H1 (cell line): ENCODE measurements at regions not wholly inside any gene's neighbourhood (a gene's known extent, or its start where the extent isn't known, plus 50 kb on each side); places are given as distances from the start of the nearest gene placed in this dataset.

Source experiments
- CTCF ChIA-PET: fragments of 300-600 bp; sonication (Branson Sonifier 250); formaldehyde crosslinking; loops from one replicate; lab custom pipeline; 2021; ENCODE audit not compliant: partially characterized antibody; lab: Charles Lee
- POLR2A ChIA-PET: fragments of 300-600 bp; sonication (Branson Sonifier 250); formaldehyde crosslinking; loops from one replicate; lab custom pipeline; 2021; ENCODE audit warnings: inconsistent platforms; ENCODE audit not compliant: partially characterized antibody; lab: Charles Lee
- DNase-seq, 2 experiments: peaks; one replicate each; pipeline versions ENCODE4 v3.0.0 to v3.0.0-alpha.2; 2010 to 2022; ENCODE audit warnings: low spot score in 2 of 2, low read depth in 1 of 2, mixed read lengths in 1 of 2
- FAIRE-seq: peaks from 2 replicates; lab custom pipeline; 2011; peaks lifted over from hg19 to GRCh38; lab: Jason Lieb, UNC
- H2AFZ ChIP-seq: 2 replicates; pipeline ENCODE4 v1.8.1; 2012; ENCODE audit warnings: low read length, inconsistent platforms
- H2AK5ac ChIP-seq: 2 replicates; pipeline ENCODE4 v1.6.1; 2013; ENCODE audit warnings: low read depth, low read length
- H2BK120ac ChIP-seq: replicated peaks from 2 replicates; pipeline ENCODE3; 2013; ENCODE audit warnings: low read depth, low read length, inconsistent platforms
- H2BK12ac ChIP-seq: 2 replicates; pipeline ENCODE4 v1.6.1; 2013; ENCODE audit warnings: low read depth, low read length
- H2BK15ac ChIP-seq: 2 replicates; pipeline ENCODE4 v1.6.1; 2013; ENCODE audit warnings: low read length
- H2BK20ac ChIP-seq: 2 replicates; pipeline ENCODE4 v1.6.1; 2013; ENCODE audit warnings: low read length
- H2BK5ac ChIP-seq: 2 replicates; pipeline ENCODE4 v1.6.1; 2013; ENCODE audit warnings: low read depth, low read length
- H3K14ac ChIP-seq: 2 replicates; pipeline ENCODE4 v1.6.1; 2013; ENCODE audit warnings: inconsistent platforms; ENCODE audit not compliant: insufficient read length
- H3K18ac ChIP-seq: 2 replicates; pipeline ENCODE4 v1.6.1; 2013; ENCODE audit warnings: low read length; ENCODE audit errors: extremely low read depth
- H3K23ac ChIP-seq: 2 replicates; pipeline ENCODE4 v1.6.1; 2013; ENCODE audit warnings: inconsistent platforms; ENCODE audit not compliant: insufficient read length
- H3K23me2 ChIP-seq: 2 replicates; pipeline ENCODE4 v1.6.1; 2013; ENCODE audit warnings: low read depth, low read length
- H3K27ac ChIP-seq: 2 replicates; pipeline ENCODE4 v1.6.1; 2011; ENCODE audit warnings: low read depth, low read length, inconsistent platforms
- H3K27me3 ChIP-seq, 4 experiments: replicated peaks in 1 of 4; 1 replicate in 1 of 4; 2 replicates in 3 of 4; pipeline versions ENCODE4 v1.6.1 to v1.8.1; 2011 to 2013; ENCODE audit warnings: low read length in 3 of 4, mild to moderate bottlenecking in 3 of 4, inconsistent platforms in 2 of 4, mixed read lengths in 2 of 4, moderate library complexity in 1 of 4; ENCODE audit not compliant: control insufficient read depth in 3 of 4, insufficient read depth in 3 of 4; ENCODE audit errors: extremely low read depth in 1 of 4
- H3K36me3 ChIP-seq, 4 experiments: 2 replicates each; pipeline versions ENCODE4 v1.6.1 to v1.8.1; 2011 to 2013; ENCODE audit warnings: mild to moderate bottlenecking in 4 of 4, low read length in 3 of 4, moderate library complexity in 2 of 4, control low read depth in 1 of 4, inconsistent platforms in 1 of 4; ENCODE audit not compliant: insufficient read depth in 4 of 4, control insufficient read depth in 2 of 4
- H3K4ac ChIP-seq: replicated peaks from 2 replicates; pipeline ENCODE3; 2013; ENCODE audit warnings: low read length, low read depth, mixed read lengths, inconsistent platforms; ENCODE audit not compliant: insufficient read length
- H3K4me1 ChIP-seq, 4 experiments: replicated peaks in 1 of 4; 1 replicate in 1 of 4; 2 replicates in 3 of 4; pipeline versions ENCODE4 v1.6.1 to v1.8.1; 2011 to 2013; ENCODE audit warnings: low read length in 3 of 4, inconsistent platforms in 2 of 4, mixed read lengths in 1 of 4; ENCODE audit not compliant: insufficient read depth in 4 of 4, control insufficient read depth in 3 of 4
- H3K4me2 ChIP-seq, 2 experiments: 2 replicates each; pipeline versions ENCODE4 v1.6.1 to v1.8.1; 2011 to 2013; ENCODE audit warnings: low read depth in 2 of 2, low read length in 2 of 2, control low read depth in 1 of 2, inconsistent platforms in 1 of 2, mild to moderate bottlenecking in 1 of 2; ENCODE audit not compliant: insufficient read depth in 1 of 2
- H3K4me3 ChIP-seq, 4 experiments: fragments of 200-600, 300-600 bp in 1 of 4; sonication (generic), shearing (Covaris generic), sonication (Bioruptor Twin) in 1 of 4; 2 replicates each; pipeline versions ENCODE4 v1.5.1 to v1.8.1; 2011 to 2016; ENCODE audit warnings: low read length in 4 of 4, low read depth in 3 of 4, control low read depth in 2 of 4, inconsistent platforms in 2 of 4, mild to moderate bottlenecking in 2 of 4, mixed read lengths in 1 of 4, moderate library complexity in 1 of 4; ENCODE audit not compliant: insufficient read depth in 2 of 4; ENCODE audit errors: extremely low read depth in 1 of 4
- H3K56ac ChIP-seq: replicated peaks from 2 replicates; pipeline ENCODE3; 2013; ENCODE audit warnings: low read depth, mild to moderate bottlenecking, mixed read lengths, low read length, inconsistent platforms; ENCODE audit not compliant: insufficient read length
- H3K79me1 ChIP-seq: 2 replicates; pipeline ENCODE4 v1.6.1; 2013; ENCODE audit warnings: low read depth, low read length, control low read depth
- H3K79me2 ChIP-seq, 2 experiments: 2 replicates each; pipeline versions ENCODE4 v1.6.1 to v1.8.1; 2012 to 2013; ENCODE audit warnings: low read length in 2 of 2, mild to moderate bottlenecking in 2 of 2, inconsistent platforms in 1 of 2; ENCODE audit not compliant: insufficient read depth in 2 of 2, control insufficient read depth in 1 of 2
- H3K9ac ChIP-seq, 4 experiments: replicated peaks in 1 of 4; 1 replicate in 1 of 4; 2 replicates in 3 of 4; pipeline versions ENCODE4 v1.6.1 to v1.8.1; 2011 to 2013; ENCODE audit warnings: low read depth in 3 of 4, low read length in 3 of 4, control low read depth in 2 of 4, mild to moderate bottlenecking in 2 of 4, moderate library complexity in 2 of 4, inconsistent platforms in 1 of 4; ENCODE audit errors: extremely low read depth in 1 of 4
- H3K9me3 ChIP-seq, 2 experiments: 2 replicates each; pipeline versions ENCODE4 v1.6.1 to v1.8.1; 2012 to 2013; ENCODE audit warnings: mild to moderate bottlenecking in 2 of 2, moderate library complexity in 2 of 2, control low read depth in 1 of 2, inconsistent platforms in 1 of 2, low read depth in 1 of 2, low read length in 1 of 2, mixed read lengths in 1 of 2; ENCODE audit not compliant: insufficient read depth in 2 of 2
- H4K20me1 ChIP-seq, 2 experiments: replicated peaks in 1 of 2; 2 replicates each; pipeline versions ENCODE3 to v1.8.1; 2011 to 2013; ENCODE audit warnings: inconsistent platforms in 2 of 2, low read length in 2 of 2, mild to moderate bottlenecking in 1 of 2; ENCODE audit not compliant: insufficient read depth in 2 of 2, control insufficient read depth in 1 of 2
- H4K5ac ChIP-seq: 2 replicates; pipeline ENCODE4 v1.6.1; 2013; ENCODE audit warnings: low read length, low read depth, mixed read lengths, inconsistent platforms; ENCODE audit not compliant: insufficient read length
- H4K8ac ChIP-seq: 2 replicates; pipeline ENCODE4 v1.8.0; 2013; ENCODE audit warnings: mild to moderate bottlenecking, moderate library complexity, low read length, inconsistent platforms; ENCODE audit not compliant: insufficient read depth; ENCODE audit errors: extremely low read depth
- H4K91ac ChIP-seq: replicated peaks from 2 replicates; pipeline ENCODE3; 2013; ENCODE audit warnings: low read length, mixed read lengths, inconsistent platforms; ENCODE audit not compliant: insufficient read length
- CTCF ChIP-seq, 3 experiments: IDR thresholded peaks; 1 replicate in 2 of 3; 2 replicates in 1 of 3; pipeline versions ENCODE4 v1.5.1 to v1.6.1; 2011; ENCODE audit warnings: low read length in 3 of 3, mild to moderate bottlenecking in 3 of 3, inconsistent platforms in 2 of 3, low read depth in 1 of 3, moderate library complexity in 1 of 3; ENCODE audit not compliant: insufficient read depth in 1 of 3; ENCODE audit errors: control extremely low read depth in 1 of 3
- RAD21 ChIP-seq, 2 experiments: IDR thresholded peaks in 1 of 2; conservative IDR thresholded peaks in 1 of 2; 2 replicates each; pipeline ENCODE4 v1.6.1; 2011; ENCODE audit warnings: low read depth in 2 of 2, low read length in 2 of 2, improper control_type of control experiment in 1 of 2, inconsistent platforms in 1 of 2, mild to moderate bottlenecking in 1 of 2, moderate library complexity in 1 of 2
- TAF1 ChIP-seq: IDR thresholded peaks from 2 replicates; pipeline ENCODE4 v1.6.1; 2011; ENCODE audit warnings: mild to moderate bottlenecking, low read depth, low read length
- WGBS, 2 experiments: shearing (Covaris generic) in 1 of 2; methylation state at CpG; one replicate each; pipeline versions ENCODE4 v1.1.6 to v1.1.7; 2013 to 2015; ENCODE audit warnings: low lambda C conversion rate in 2 of 2, mixed read lengths in 2 of 2, inconsistent platforms in 1 of 2, low coverage in 1 of 2, missing lambda C conversion rate in 1 of 2; ENCODE audit not compliant: insufficient replicate concordance in 2 of 2, insufficient coverage in 1 of 2, insufficient read length in 1 of 2; ENCODE audit errors: extremely low coverage in 1 of 2, missing lambda C conversion rate in 1 of 2; 5-methylcytosine and 5-hydroxymethylcytosine counted together

- ChIA-PET CTCF (interaction anchor here (0.8 to 1.3 kb wide), 4 partner anchors 16 to 160 kb away, joined by 3 to 5 read pairs (median 4); no protein-coding TSS in a partner anchor), POLR2A (no interaction called here)
- H2BK5ac ChIP-seq: no peak overlapping the region
- H3K9ac ChIP-seq: no peak overlapping the region
- H4K8ac ChIP-seq: no peak overlapping the region
- H3K79me1 ChIP-seq: no peaks in the 10 kb centered on the region
- H3K36me3 ChIP-seq: no peaks in the 10 kb centered on the region
- no peak overlapping the region for H3K4me3 ChIP-seq
- H2BK120ac ChIP-seq: no peak overlapping the region
- no peaks in the 10 kb centered on the region for H3K79me2 ChIP-seq
- FAIRE-seq (no peak), DNase-seq (no peak)
- H4K5ac ChIP-seq: no peak overlapping the region
- H2AFZ ChIP-seq: no peak overlapping the region
- H3K4ac ChIP-seq: no peak overlapping the region
- TF ChIP-seq TAF1 (no peak), RAD21 (IDR thresholded peaks at IDR 0.05 in 1 of 2, conservative IDR thresholded peaks at IDR 0.05 in 1 of 2; ENCODE audit: low read depth in 2 of 2, low read length in 2 of 2) (peak in 1 of 2 experiments; percentile 35; a peak in 2 of 4 replicates), CTCF (IDR thresholded peaks at IDR 0.05; ENCODE audit: control extremely low read depth in 1 of 3, insufficient read depth in 1 of 3, low read depth in 1 of 3, low read length in 3 of 3) (peak in 1 of 3 experiments; percentile 9; a peak in 1 of 4 replicates)
- H4K20me1 ChIP-seq: no peaks in the 10 kb centered on the region
- H3K14ac ChIP-seq: no peak overlapping the region
- no peak overlapping the region for H2BK12ac ChIP-seq
- H3K56ac ChIP-seq: no peak overlapping the region
- H3K18ac ChIP-seq: no peak overlapping the region
- no peak overlapping the region for H2BK20ac ChIP-seq
- H2AK5ac ChIP-seq: no peak overlapping the region
- H3K27ac ChIP-seq: no peak overlapping the region
- WGBS, 2 experiments: 82% methylated on average over 14 of the region's 14 CpGs; no CpG with 5 or more reads in 1 of the 2 experiments
- H3K27me3 ChIP-seq: peaks cover 0 to 2% (median 0%) of the 10 kb centered on the region in 4 experiments; a peak in 1 of 7 replicates
- no peaks in the 10 kb centered on the region; a peak in 1 of 7 replicates for H3K4me1 ChIP-seq
- H3K23me2 ChIP-seq: no peaks in the 10 kb centered on the region
- H4K91ac ChIP-seq: no peak overlapping the region
- no peak overlapping the region for H3K4me2 ChIP-seq
- H3K23ac ChIP-seq: no peak overlapping the region
- H3K9me3 ChIP-seq: no peaks in the 10 kb centered on the region; a peak in 1 of 4 replicates
- no peak overlapping the region for H2BK15ac ChIP-seq
These were observed 163.3 kb upstream of the DIO3 start for GRCh38 chr14:101398011-101398410.
